CD4-positive, alpha-beta T cell (primary cell): ENCODE measurements at regions not wholly inside any gene's neighbourhood (a gene's known extent, or its start where the extent isn't known, plus 50 kb on each side); places are given as distances from the start of the nearest gene placed in this dataset.
"Not testable (repeated sequence)": the region's sequence is repeated elsewhere in the genome, so short reads cannot be mapped to it uniquely, and the experiment has no call there.

Experiments
- ATAC-seq: fragments of 200-7000 bp; cut with Tn5 transposase; one replicate; pipeline ENCODE4 v1.10.0; 2022; ENCODE audit warnings: mild to moderate bottlenecking; ENCODE audit not compliant: poor library complexity
- CTCF ChIA-PET: fragments of 350-600 bp; sonication (Branson Sonifier 250); formaldehyde crosslinking; loops from one replicate; lab custom pipeline; 2021; ENCODE audit warnings: antibody characterized with exemption, inconsistent platforms; lab: Charles Lee
- POLR2A ChIA-PET: fragments of 350-600 bp; sonication (Branson Sonifier 250); formaldehyde crosslinking; loops from one replicate; lab custom pipeline; 2021; ENCODE audit warnings: antibody characterized with exemption, inconsistent platforms; lab: Charles Lee
- DNase-seq, 14 experiments: peaks; one replicate each; pipeline ENCODE4 v3.0.0-alpha.2; 2013 to 2020; ENCODE audit warnings: mixed read lengths in 2 of 14
- H3K27ac ChIP-seq, 2 donors: one replicate each; pipeline versions ENCODE4 v1.5.1 to v1.7.0; 2013; ENCODE audit warnings: low read length in 2 of 2, low read depth in 1 of 2, mild to moderate bottlenecking in 1 of 2
- H3K27me3 ChIP-seq, 2 experiments: 1 replicate in 1 of 2; 2 replicates in 1 of 2; pipeline versions ENCODE4 v1.6.1 to v1.7.0; 2013; ENCODE audit warnings: low read length in 2 of 2, control low read depth in 1 of 2, mild to moderate bottlenecking in 1 of 2, moderate library complexity in 1 of 2; ENCODE audit not compliant: insufficient read depth in 2 of 2, control insufficient read depth in 1 of 2
- H3K36me3 ChIP-seq: one replicate; pipeline ENCODE4 v1.6.1; 2013; ENCODE audit warnings: low read length, control low read depth; ENCODE audit not compliant: insufficient read depth
- H3K4me1 ChIP-seq: one replicate; pipeline ENCODE4 v1.6.1; 2013; ENCODE audit warnings: low read length, control low read depth; ENCODE audit not compliant: insufficient read depth
- H3K4me3 ChIP-seq: one replicate; pipeline ENCODE4 v1.5.1; 2013; ENCODE audit warnings: mild to moderate bottlenecking, low read length, moderate library complexity
- H3K9me3 ChIP-seq, 2 experiments: 1 replicate in 1 of 2; 2 replicates in 1 of 2; pipeline versions ENCODE4 v1.6.1 to v1.7.0; 2013; ENCODE audit warnings: low read length in 2 of 2, mild to moderate bottlenecking in 2 of 2, control low read depth in 1 of 2, moderate library complexity in 1 of 2; ENCODE audit not compliant: control insufficient read depth in 1 of 2, insufficient read depth in 1 of 2
- H3K27ac Mint-ChIP-seq: one replicate; pipeline ENCODE4 v1.8.0; 2020; ENCODE audit warnings: mixed read lengths
- H3K27me3 Mint-ChIP-seq: one replicate; pipeline ENCODE4 v1.8.0; 2021; ENCODE audit warnings: mixed read lengths
- H3K36me3 Mint-ChIP-seq: one replicate; pipeline ENCODE4 v1.8.0; 2021; ENCODE audit warnings: low read depth, mixed read lengths
- H3K4me1 Mint-ChIP-seq: one replicate; pipeline ENCODE4 v1.8.0; 2021; ENCODE audit warnings: low read depth, mixed read lengths
- H3K4me3 Mint-ChIP-seq: one replicate; pipeline ENCODE4 v1.8.0; 2020; ENCODE audit warnings: mild to moderate bottlenecking, mixed read lengths
- H3K9me3 Mint-ChIP-seq: one replicate; pipeline ENCODE4 v1.8.0; 2020; ENCODE audit warnings: mixed read lengths
- intact Hi-C, 2 experiments: fragments of 100-400 bp; cut with DNase I in 1 of 2; cut with micrococcal nuclease in 1 of 2; formaldehyde crosslinking; loops; one replicate each; pipeline versions ENCODE4 v1.15.1 to v1.9.0; 2023 to 2025; cut with DNase I, micrococcal nuclease

DNA sequence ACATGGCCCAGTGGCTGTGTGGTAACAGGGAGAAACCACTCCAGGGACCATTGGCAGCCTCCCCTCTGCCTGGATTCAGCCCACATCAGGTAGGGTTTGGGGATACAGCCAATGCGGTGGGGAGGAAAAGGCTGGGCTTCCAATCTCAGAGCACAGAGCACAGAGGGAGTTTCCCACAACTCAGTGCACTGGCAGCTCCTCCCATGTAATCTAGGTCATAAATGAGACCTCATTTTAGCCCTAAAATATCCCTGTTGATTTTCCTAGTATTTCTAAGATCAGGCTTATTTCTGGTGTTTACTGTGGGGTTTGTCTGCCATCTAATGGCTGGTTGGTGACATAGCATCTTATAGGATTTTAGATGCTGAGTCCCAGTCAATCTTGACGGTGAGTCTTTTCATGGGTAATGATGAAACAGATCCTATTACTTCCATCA is 462.8 kb downstream of the RPIA start:
- H3K27ac Mint-ChIP-seq, H3K27me3 ChIP-seq, intact Hi-C loops, ATAC-seq, H3K27ac ChIP-seq, H3K9me3 Mint-ChIP-seq, POLR2A ChIA-PET, H3K4me1 ChIP-seq, H3K4me3 ChIP-seq, CTCF ChIA-PET, DNase-seq, H3K36me3 ChIP-seq, H3K9me3 ChIP-seq, H3K36me3 Mint-ChIP-seq, H3K27me3 Mint-ChIP-seq, H3K4me3 Mint-ChIP-seq, H3K4me1 Mint-ChIP-seq: not testable (repeated sequence)

- ATAC-seq, H3K36me3 ChIP-seq, H3K36me3 Mint-ChIP-seq, H3K4me1 Mint-ChIP-seq, H3K4me3 Mint-ChIP-seq, H3K4me1 ChIP-seq, CTCF ChIA-PET, H3K27me3 Mint-ChIP-seq, H3K27ac Mint-ChIP-seq, POLR2A ChIA-PET, H3K9me3 Mint-ChIP-seq, H3K4me3 ChIP-seq, H3K27ac ChIP-seq, DNase-seq, H3K27me3 ChIP-seq, H3K9me3 ChIP-seq, intact Hi-C loops: not testable (repeated sequence)
Observed at GRCh38 chr2:89160306-89160705, 468.8 kb downstream of the RPIA start.

- H3K27me3 ChIP-seq, H3K4me3 Mint-ChIP-seq, H3K4me1 ChIP-seq, DNase-seq, CTCF ChIA-PET, H3K9me3 ChIP-seq, H3K9me3 Mint-ChIP-seq, POLR2A ChIA-PET, H3K27me3 Mint-ChIP-seq, H3K36me3 ChIP-seq, H3K27ac ChIP-seq, ATAC-seq, intact Hi-C loops, H3K4me1 Mint-ChIP-seq, H3K27ac Mint-ChIP-seq, H3K4me3 ChIP-seq, H3K36me3 Mint-ChIP-seq: not testable (repeated sequence)
Observed at GRCh38 chr2:89161626-89162025, 470.2 kb downstream of the RPIA start.

DNA sequence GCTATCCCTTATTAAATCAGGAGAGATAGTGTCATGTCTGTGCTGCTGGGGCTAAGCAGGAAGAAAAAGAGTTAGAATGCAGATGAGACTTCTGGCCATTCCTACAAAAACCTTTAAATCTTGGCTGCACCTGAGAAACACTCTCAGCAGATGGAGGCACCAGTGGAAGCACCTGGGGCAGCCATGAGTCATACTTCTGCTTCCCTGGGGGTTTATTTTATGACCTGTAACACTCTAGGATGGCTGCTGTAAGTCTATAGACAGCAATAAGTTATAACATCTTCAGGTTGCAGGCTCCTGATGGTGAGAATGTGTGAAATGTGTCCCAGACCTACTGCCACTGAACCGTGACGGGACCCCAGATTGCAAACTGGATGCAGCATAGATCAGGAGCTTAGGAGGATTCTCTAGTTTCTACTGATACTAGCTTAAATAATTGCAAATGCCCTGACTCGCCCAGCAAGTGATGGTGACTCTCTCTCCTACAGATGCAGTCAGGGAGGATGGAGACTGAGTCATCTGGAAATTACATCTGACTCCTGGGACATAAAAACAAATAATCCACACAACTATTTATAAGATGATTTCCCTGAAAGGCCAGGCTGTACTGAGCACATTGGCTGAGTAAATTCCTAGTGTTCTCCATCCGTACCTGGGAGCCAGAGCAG is 479.2 kb downstream of the RPIA start:
- H3K4me3 Mint-ChIP-seq, H3K9me3 Mint-ChIP-seq, CTCF ChIA-PET, ATAC-seq, H3K4me1 ChIP-seq, H3K27me3 Mint-ChIP-seq, H3K27ac Mint-ChIP-seq, H3K9me3 ChIP-seq, H3K4me1 Mint-ChIP-seq, H3K4me3 ChIP-seq, H3K36me3 Mint-ChIP-seq, H3K36me3 ChIP-seq, POLR2A ChIA-PET, DNase-seq, intact Hi-C loops, H3K27ac ChIP-seq, H3K27me3 ChIP-seq: not testable (repeated sequence)

GRCh38 chr2:89171174-89171519 is 479.7 kb downstream of the RPIA start:
- CTCF ChIA-PET, POLR2A ChIA-PET, DNase-seq, H3K27ac ChIP-seq, intact Hi-C loops, H3K4me3 ChIP-seq, H3K36me3 Mint-ChIP-seq, H3K4me1 ChIP-seq, H3K9me3 ChIP-seq, H3K4me1 Mint-ChIP-seq, ATAC-seq, H3K27me3 ChIP-seq, H3K27me3 Mint-ChIP-seq, H3K27ac Mint-ChIP-seq, H3K36me3 ChIP-seq, H3K9me3 Mint-ChIP-seq, H3K4me3 Mint-ChIP-seq: not testable (repeated sequence)

DNA sequence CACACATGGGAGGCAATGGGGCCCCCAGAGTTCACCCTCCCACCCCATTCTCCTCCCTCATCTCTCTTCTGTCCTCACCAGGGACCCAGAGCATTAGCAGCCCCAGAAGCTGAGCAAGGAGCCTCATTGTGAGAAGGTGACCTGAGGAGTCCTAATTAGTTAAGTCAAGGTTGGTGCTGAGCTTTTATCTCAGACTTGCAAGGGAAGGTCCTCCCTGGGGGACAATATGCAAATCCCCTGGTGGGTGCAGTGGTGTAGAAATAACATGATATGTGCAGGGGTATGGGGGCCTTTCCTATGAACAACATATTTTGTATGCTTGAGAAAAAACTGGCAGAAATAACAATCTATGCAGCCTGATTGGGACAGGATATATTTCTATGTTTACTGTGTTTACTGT is 485.5 kb downstream of the RPIA start:
- intact Hi-C loops = not testable (repeated sequence)

DNA sequence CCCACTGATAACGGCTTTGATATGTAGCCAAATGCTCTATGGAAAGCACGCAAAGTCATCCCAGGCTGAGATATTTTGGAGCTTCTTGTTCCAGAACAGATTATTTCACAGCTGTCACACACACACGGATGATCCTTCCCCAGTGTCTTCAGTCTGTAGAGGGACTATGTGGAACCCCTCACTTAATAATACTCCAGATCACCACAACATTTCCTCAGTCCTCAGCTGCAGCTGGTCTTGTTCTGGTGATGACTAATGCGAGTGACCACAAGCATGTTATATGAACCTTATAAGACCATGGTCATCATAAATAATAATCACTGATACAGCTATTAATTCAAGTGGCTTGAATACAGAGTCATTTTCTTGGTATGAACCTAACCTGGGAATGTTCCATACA is 490.7 kb downstream of the RPIA start:
- H3K4me3 ChIP-seq = not testable (repeated sequence)

More for the DNA sequence above, 485.5 kb downstream of the RPIA start:
- H3K4me3 ChIP-seq, H3K27me3 Mint-ChIP-seq, H3K36me3 ChIP-seq, H3K27ac Mint-ChIP-seq, H3K9me3 ChIP-seq, CTCF ChIA-PET, H3K4me1 Mint-ChIP-seq, H3K4me1 ChIP-seq, POLR2A ChIA-PET, H3K27ac ChIP-seq, ATAC-seq, H3K9me3 Mint-ChIP-seq, DNase-seq, H3K4me3 Mint-ChIP-seq, H3K27me3 ChIP-seq, H3K36me3 Mint-ChIP-seq: not testable (repeated sequence)

More for the DNA sequence above, 490.7 kb downstream of the RPIA start:
- H3K4me1 ChIP-seq, ATAC-seq, H3K4me1 Mint-ChIP-seq, H3K4me3 Mint-ChIP-seq, H3K9me3 Mint-ChIP-seq, H3K27me3 ChIP-seq, H3K27me3 Mint-ChIP-seq, intact Hi-C loops, POLR2A ChIA-PET, H3K9me3 ChIP-seq, H3K27ac ChIP-seq, CTCF ChIA-PET, H3K36me3 Mint-ChIP-seq, H3K27ac Mint-ChIP-seq, H3K36me3 ChIP-seq, DNase-seq: not testable (repeated sequence)
